Endometrium (tissue), 2 donors: ENCODE measurements at regions not wholly inside any gene's neighbourhood (a gene's known extent, or its start where the extent isn't known, plus 50 kb on each side); places are given as distances from the start of the nearest gene placed in this dataset.

Experiments used
- FAIRE-seq: peaks from 2 replicates; lab custom pipeline; 2012; peaks lifted over from hg19 to GRCh38; lab: Jason Lieb, UNC
- donor health status: control.
- donor health status: control.

- no peak for FAIRE-seq
Observed at GRCh38 chr22:48464246-48464645, 1363.4 kb downstream of the BRD1 start.

- no peak for FAIRE-seq
Observed at GRCh38 chr22:48459859-48460823, 1367.5 kb downstream of the BRD1 start.

- no peak for FAIRE-seq
Observed at GRCh38 chr22:48459259-48459658, 1368.4 kb downstream of the BRD1 start.

GRCh38 chr22:48456449-48456848, 1371.2 kb downstream of the BRD1 start:
- FAIRE-seq: no peak

GRCh38 chr22:48453751-48454485, 1373.8 kb downstream of the BRD1 start:
- FAIRE-seq: no peak

- FAIRE-seq: no peak
Observed at GRCh38 chr22:48453171-48453570, 1374.5 kb downstream of the BRD1 start.

GRCh38 chr22:48452766-48453165, 1374.9 kb downstream of the BRD1 start:
- no peak for FAIRE-seq

GRCh38 chr22:48451891-48452290, 1375.8 kb downstream of the BRD1 start:
- no peak for FAIRE-seq

GRCh38 chr22:48450188-48450825, 1377.4 kb downstream of the BRD1 start:
- FAIRE-seq: no peak

GRCh38 chr22:48449466-48450187, 1378.0 kb downstream of the BRD1 start:
- no peak for FAIRE-seq

- no peak for FAIRE-seq
Observed at GRCh38 chr22:48448821-48449220, 1378.9 kb downstream of the BRD1 start.

- FAIRE-seq: no peak
Observed at GRCh38 chr22:48445113-48445827, 1382.4 kb downstream of the BRD1 start.

GRCh38 chr22:48444320-48445112, 1383.2 kb downstream of the BRD1 start:
- no peak for FAIRE-seq

- FAIRE-seq: no peak
Observed at GRCh38 chr22:48443680-48444079, 1384.0 kb downstream of the BRD1 start.

GRCh38 chr22:48442663-48443062, 1385.0 kb downstream of the BRD1 start:
- FAIRE-seq: no peak

- no peak for FAIRE-seq
Observed at GRCh38 chr22:48441553-48441850, 1386.2 kb downstream of the BRD1 start.

GRCh38 chr22:48440673-48441552, 1386.8 kb downstream of the BRD1 start:
- no peak for FAIRE-seq

- FAIRE-seq: no peak
Observed at GRCh38 chr22:48440176-48440575, 1387.5 kb downstream of the BRD1 start.

- no peak for FAIRE-seq
Observed at GRCh38 chr22:48439560-48440135, 1388.0 kb downstream of the BRD1 start.
